GM12891 (cell line): ENCODE measurements at regions not wholly inside any gene's neighbourhood (a gene's known extent, or its start where the extent isn't known, plus 50 kb on each side); places are given as distances from the start of the nearest gene placed in this dataset.

Experiments used
- POLR2A ChIP-seq: IDR thresholded peaks from 2 replicates; pipeline ENCODE4 v1.6.1; 2011; ENCODE audit warnings: low read depth, low read length, control low read depth
- POLR2AphosphoS5 ChIP-seq: IDR thresholded peaks from 2 replicates; pipeline ENCODE4 v1.6.1; 2011; ENCODE audit warnings: low read depth, low read length, control low read depth
- SPI1 ChIP-seq: IDR thresholded peaks from 2 replicates; pipeline ENCODE4 v1.6.1; 2011; ENCODE audit warnings: low read depth, low read length, control low read depth
- TAF1 ChIP-seq: IDR thresholded peaks from 2 replicates; pipeline ENCODE4 v1.6.1; 2011; ENCODE audit warnings: low read depth, low read length, control low read depth

DNA sequence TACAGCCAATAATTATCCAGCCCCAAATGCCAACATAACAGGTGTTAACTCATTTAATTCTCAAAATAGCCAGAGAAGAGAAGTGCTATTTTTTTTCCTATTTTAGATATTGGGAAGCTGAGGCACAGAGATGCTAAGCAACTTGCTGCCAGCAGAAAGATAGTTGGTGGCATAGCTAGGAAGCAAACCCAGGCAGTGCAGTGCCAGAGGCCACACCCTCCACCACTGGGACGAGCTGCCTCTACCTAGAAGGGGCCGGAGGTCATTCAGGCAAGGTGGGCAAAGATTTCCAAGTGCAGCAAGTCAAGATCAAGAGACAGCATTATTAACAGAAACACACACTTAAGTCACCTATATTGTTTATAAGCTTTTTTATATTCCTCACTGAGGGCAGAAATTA, 654.1 kb downstream of the INHBA start:
- no peak for TF ChIP-seq TAF1
- no peak for TF ChIP-seq POLR2A
- TF ChIP-seq POLR2AphosphoS5: no peak
- TF ChIP-seq SPI1: no peak
